SK-N-SH (cell line): ENCODE measurements at regions not wholly inside any gene's neighbourhood (a gene's known extent, or its start where the extent isn't known, plus 50 kb on each side); places are given as distances from the start of the nearest gene placed in this dataset.
"Not testable (repeated sequence)": the region's sequence is repeated elsewhere in the genome, so short reads cannot be mapped to it uniquely, and the experiment has no call there.

Experiments
- CTCF ChIA-PET: fragments of 300-600, 350-600 bp; formaldehyde crosslinking; extraction: SDS; loops from one replicate; lab custom pipeline; 2021; lab: Yijun Ruan, JAX
- POLR2A ChIA-PET: fragments of 350-600 bp; sonication (Branson Sonifier 250); formaldehyde crosslinking; extraction: SDS; loops from one replicate; lab custom pipeline; 2020; ENCODE audit warnings: antibody characterized with exemption, inconsistent platforms; lab: Yijun Ruan, JAX
- DNase-seq: peaks from one replicate; pipeline ENCODE4 v3.0.0; 2012
- H2AFZ ChIP-seq: fragments of 200-600 bp; sonication (generic); 2 replicates; pipeline ENCODE4 v1.8.1; 2016; ENCODE audit warnings: antibody characterized with exemption, mild to moderate bottlenecking, low read depth
- H3F3A ChIP-seq: fragments of 200-600 bp; sonication (generic); replicated peaks from 2 replicates; pipeline ENCODE3; 2016; ENCODE audit warnings: antibody characterized with exemption, mild to moderate bottlenecking; ENCODE audit not compliant: insufficient read depth
- H3K27ac ChIP-seq, 2 experiments: fragments of 200-500 bp in 1 of 2; fragments of 200-600 bp in 1 of 2; sonication (Bioruptor generic) in 1 of 2; sonication (generic), shearing (Covaris generic) in 1 of 2; 2 replicates each; pipeline versions ENCODE4 v1.5.1 to v1.6.1; 2014 to 2016; ENCODE audit warnings: low read depth in 2 of 2, inconsistent platforms in 1 of 2, low read length in 1 of 2, mild to moderate bottlenecking in 1 of 2, mixed read lengths in 1 of 2
- H3K27me3 ChIP-seq: fragments of 200-600 bp; sonication (generic), shearing (Covaris generic); 2 replicates; pipeline ENCODE4 v1.6.1; 2016; ENCODE audit warnings: mixed run types; ENCODE audit not compliant: insufficient read depth
- H3K36me3 ChIP-seq, 2 experiments: fragments of 200-500 bp in 1 of 2; fragments of 200-600 bp in 1 of 2; sonication (Bioruptor generic) in 1 of 2; sonication (generic) in 1 of 2; replicated peaks in 1 of 2; 2 replicates each; pipeline versions ENCODE3 to v1.5.1; 2014 to 2016; ENCODE audit warnings: low read length in 1 of 2, mild to moderate bottlenecking in 1 of 2; ENCODE audit not compliant: insufficient read depth in 2 of 2, control insufficient read depth in 1 of 2
- H3K4me1 ChIP-seq, 2 experiments: fragments of 200-500 bp in 1 of 2; fragments of 200-600 bp in 1 of 2; sonication (Bioruptor generic) in 1 of 2; sonication (generic), shearing (Covaris generic) in 1 of 2; 2 replicates each; pipeline versions ENCODE4 v1.5.1 to v1.6.1; 2014 to 2016; ENCODE audit warnings: low read depth in 1 of 2, low read length in 1 of 2, mixed run types in 1 of 2; ENCODE audit not compliant: insufficient read depth in 2 of 2, control insufficient read depth in 1 of 2
- H3K4me2 ChIP-seq: fragments of 200-600 bp; sonication (generic), shearing (Covaris generic); 2 replicates; pipeline ENCODE4 v1.6.1; 2017; ENCODE audit warnings: mixed run types
- H3K4me3 ChIP-seq, 2 experiments: fragments of 200-500 bp in 1 of 2; fragments of 200-600 bp in 1 of 2; sonication (Bioruptor generic) in 1 of 2; sonication (generic), shearing (Covaris generic) in 1 of 2; 2 replicates each; pipeline versions ENCODE4 v1.5.1 to v1.8.1; 2014 to 2016; ENCODE audit warnings: low read depth in 2 of 2, inconsistent platforms in 1 of 2, low read length in 1 of 2, mild to moderate bottlenecking in 1 of 2, mixed read lengths in 1 of 2, moderate library complexity in 1 of 2
- H3K79me2 ChIP-seq: fragments of 200-600 bp; sonication (generic); 2 replicates; pipeline ENCODE4 v1.8.1; 2017; ENCODE audit warnings: mild to moderate bottlenecking; ENCODE audit not compliant: insufficient read depth
- H3K9ac ChIP-seq: fragments of 200-600 bp; sonication (generic); 2 replicates; pipeline ENCODE4 v1.6.1; 2017; ENCODE audit warnings: mixed run types
- H3K9me2 ChIP-seq: fragments of 200-600 bp; sonication (generic); 2 replicates; pipeline ENCODE4 v1.6.1; 2017; ENCODE audit warnings: mixed run types
- H3K9me3 ChIP-seq: fragments of 200-600 bp; sonication (generic); 2 replicates; pipeline ENCODE4 v1.6.1; 2017; ENCODE audit warnings: mixed run types, mild to moderate bottlenecking, moderate library complexity
- H4K20me1 ChIP-seq: fragments of 200-600 bp; sonication (generic); 2 replicates; pipeline ENCODE4 v1.6.1; 2017; ENCODE audit warnings: mild to moderate bottlenecking, mixed run types; ENCODE audit not compliant: insufficient read depth
- WGBS: methylation state at CpG from one replicate; pipeline ENCODE4 v1.1.6; 2017; ENCODE audit warnings: low lambda C conversion rate; 5-methylcytosine and 5-hydroxymethylcytosine counted together
- small RNA-seq, 7 experiments: library from RNA; depleted of rRNA; stranded (forward); fragments of <200 nt; gene quantifications; one replicate each; pipeline ENCODE3, GENCODE V24; 2012

GRCh38 chr15:101970605-101971004, 158.6 kb downstream of the OR4F15 start:
- WGBS, result 50% methylated on average over 2 of the region's 6 CpGs
- not testable (repeated sequence) for H2AFZ ChIP-seq, H3K4me3 ChIP-seq

GRCh38 chr15:101977281-101977680, 165.3 kb downstream of the OR4F15 start:
- H3K4me1 ChIP-seq, DNase-seq, H3K79me2 ChIP-seq, H3K27me3 ChIP-seq, H2AFZ ChIP-seq, POLR2A ChIA-PET, H3K9me2 ChIP-seq, H3K4me2 ChIP-seq, H3K9me3 ChIP-seq, H3F3A ChIP-seq, CTCF ChIA-PET, H3K4me3 ChIP-seq, H3K9ac ChIP-seq, H4K20me1 ChIP-seq, H3K27ac ChIP-seq, H3K36me3 ChIP-seq: not testable (repeated sequence)
- no CpG with 5 or more reads among the region's 8 CpGs for WGBS

More at GRCh38 chr15:101970605-101971004, 158.6 kb downstream of the OR4F15 start:
- POLR2A ChIA-PET, H3K27me3 ChIP-seq, H3K4me2 ChIP-seq, H3K9me2 ChIP-seq, CTCF ChIA-PET, H3K27ac ChIP-seq, H3K9ac ChIP-seq, H3K9me3 ChIP-seq, H4K20me1 ChIP-seq, DNase-seq, H3K4me1 ChIP-seq, H3F3A ChIP-seq, H3K36me3 ChIP-seq, H3K79me2 ChIP-seq: not testable (repeated sequence)

- H3K9ac ChIP-seq, H3K27me3 ChIP-seq, H3K4me2 ChIP-seq, H4K20me1 ChIP-seq, H3K4me3 ChIP-seq, CTCF ChIA-PET, H2AFZ ChIP-seq, H3K4me1 ChIP-seq, H3K9me3 ChIP-seq, H3K79me2 ChIP-seq, H3K36me3 ChIP-seq, H3K9me2 ChIP-seq, POLR2A ChIA-PET, H3F3A ChIP-seq, H3K27ac ChIP-seq: not testable (repeated sequence)
- peak; percentile 34 for DNase-seq
- whole genome bisulfite sequencing, result 92% methylated on average over 46 of the region's 53 CpGs
Observed at GRCh38 chr15:101980206-101980910, 168.4 kb downstream of the OR4F15 start.

Small RNAs in the stretch of these regions (small RNA-seq; reads per million reads assigned to genes)
- gene AC140725.2 (0 reads per million in 7 experiments), gene MIR6859-3 (0 reads per million in 7 experiments)
